Fibroblast of peridontal ligament (primary cell): ENCODE measurements at regions not wholly inside any gene's neighbourhood (a gene's known extent, or its start where the extent isn't known, plus 50 kb on each side); places are given as distances from the start of the nearest gene placed in this dataset.
"Not testable (repeated sequence)": the region's sequence is repeated elsewhere in the genome, so short reads cannot be mapped to it uniquely, and the experiment has no call there.

ENCODE experiments used
- DNase-seq: peaks from one replicate; pipeline ENCODE4 v3.0.0-alpha.2; 2010; ENCODE audit errors: extremely low read depth

- DNase-seq: no peak
Observed at GRCh38 chr5:57429513-57430120, 53.0 kb downstream of the ACTBL2 start.

- not testable (repeated sequence) for DNase-seq
Observed at GRCh38 chr5:57429021-57429420, 53.6 kb downstream of the ACTBL2 start.

- DNase-seq: no peak
Observed at GRCh38 chr5:57422993-57423392, 59.6 kb downstream of the ACTBL2 start.

- DNase-seq: no peak
Observed at GRCh38 chr5:57422341-57422740, 60.3 kb downstream of the ACTBL2 start.

GRCh38 chr5:57420801-57421200 lies 61.8 kb downstream of the ACTBL2 start:
- no peak for DNase-seq

- no peak for DNase-seq
Observed at GRCh38 chr5:57417971-57418370, 64.6 kb downstream of the ACTBL2 start.

- no peak for DNase-seq
Observed at GRCh38 chr5:57417320-57417719, 65.3 kb downstream of the ACTBL2 start.

GRCh38 chr5:57416278-57416994 lies 66.2 kb downstream of the ACTBL2 start:
- peak; percentile 54 for DNase-seq

GRCh38 chr5:57414857-57415256 lies 67.8 kb downstream of the ACTBL2 start:
- no peak for DNase-seq

GRCh38 chr5:57414191-57414590 lies 68.4 kb downstream of the ACTBL2 start:
- DNase-seq: no peak

GRCh38 chr5:57413145-57413544 lies 69.5 kb downstream of the ACTBL2 start:
- no peak for DNase-seq

- no peak for DNase-seq
Observed at GRCh38 chr5:57412680-57413079, 69.9 kb downstream of the ACTBL2 start.

GRCh38 chr5:57411982-57412381 lies 70.6 kb downstream of the ACTBL2 start:
- peak; percentile 35 for DNase-seq

GRCh38 chr5:57410374-57411320 lies 72.0 kb downstream of the ACTBL2 start:
- no peak for DNase-seq

- peak; percentile 82 for DNase-seq
Observed at GRCh38 chr5:57408714-57409113, 73.9 kb downstream of the ACTBL2 start.

- DNase-seq: no peak
Observed at GRCh38 chr5:57408285-57408684, 74.3 kb downstream of the ACTBL2 start.

- DNase-seq: no peak
Observed at GRCh38 chr5:57407391-57407790, 75.2 kb downstream of the ACTBL2 start.

GRCh38 chr5:57406641-57407040 lies 76.0 kb downstream of the ACTBL2 start:
- no peak for DNase-seq

GRCh38 chr5:57405984-57406383 lies 76.6 kb downstream of the ACTBL2 start:
- DNase-seq: peak; percentile 13

GRCh38 chr5:57402761-57403160 lies 79.8 kb downstream of the ACTBL2 start:
- no peak for DNase-seq

- DNase-seq: no peak
Observed at GRCh38 chr5:57402348-57402747, 80.3 kb downstream of the ACTBL2 start.

- no peak for DNase-seq
Observed at GRCh38 chr5:57398413-57399093, 84.1 kb downstream of the ACTBL2 start.
